B cell (primary cell): ENCODE measurements at regions not wholly inside any gene's neighbourhood (a gene's known extent, or its start where the extent isn't known, plus 50 kb on each side); places are given as distances from the start of the nearest gene placed in this dataset.

Experiments
- ATAC-seq: fragments of 200-7000 bp; cut with Tn5 transposase; one replicate; pipeline ENCODE4 v1.10.0; 2021; ENCODE audit warnings: low read depth, mild to moderate bottlenecking, moderate number of reproducible peaks, moderate library complexity
- CTCF ChIA-PET: fragments of 350-600 bp; sonication (Branson Sonifier 250); formaldehyde crosslinking; loops from one replicate; lab custom pipeline; 2021; ENCODE audit warnings: antibody characterized with exemption, inconsistent platforms; lab: Charles Lee
- POLR2A ChIA-PET: fragments of 350-600 bp; sonication (Branson Sonifier 250); formaldehyde crosslinking; loops from one replicate; lab custom pipeline; 2021; ENCODE audit warnings: antibody characterized with exemption; lab: Charles Lee
- DNase-seq: peaks from one replicate; pipeline ENCODE4 v3.0.0; 2013
- H2AFZ ChIP-seq: 2 replicates; pipeline ENCODE4 v1.6.1; 2012; ENCODE audit warnings: mild to moderate bottlenecking, low read depth, low read length; ENCODE audit not compliant: insufficient read depth, poor library complexity, severe bottlenecking
- H3K27ac ChIP-seq, 2 donors: 1 replicate in 1 of 2; 2 replicates in 1 of 2; pipeline ENCODE4 v1.5.1; 2012 to 2013; ENCODE audit warnings: low read length in 2 of 2, mild to moderate bottlenecking in 2 of 2, moderate library complexity in 1 of 2
- H3K27me3 ChIP-seq, 4 experiments: fragments of 200-600 bp in 1 of 4; sonication (generic) in 1 of 4; replicated peaks in 1 of 4; 1 replicate in 2 of 4; 2 replicates in 2 of 4; pipeline versions ENCODE4 v1.6.1 to v1.7.0; 2013 to 2016; ENCODE audit warnings: low read length in 3 of 4, mild to moderate bottlenecking in 2 of 4, mixed read lengths in 1 of 4, moderate library complexity in 1 of 4; ENCODE audit not compliant: insufficient read depth in 4 of 4, control insufficient read depth in 3 of 4; ENCODE audit errors: control extremely low read depth in 1 of 4
- H3K36me3 ChIP-seq, 2 experiments: replicated peaks in 1 of 2; 1 replicate in 1 of 2; 2 replicates in 1 of 2; pipeline versions ENCODE4 v1.6.1 to v1.7.1; 2013; ENCODE audit warnings: low read length in 1 of 2; ENCODE audit not compliant: insufficient read depth in 2 of 2, control insufficient read depth in 1 of 2; ENCODE audit errors: control extremely low read depth in 1 of 2, extremely low read depth in 1 of 2
- H3K4me1 ChIP-seq, 2 donors: fragments of 200-600 bp in 1 of 2; sonication (generic) in 1 of 2; 1 replicate in 1 of 2; 2 replicates in 1 of 2; pipeline versions ENCODE4 v1.5.1 to v1.6.1; 2013 to 2017; ENCODE audit warnings: low read length in 2 of 2; ENCODE audit not compliant: control insufficient read depth in 2 of 2, insufficient read depth in 2 of 2
- H3K4me2 ChIP-seq: replicated peaks from 2 replicates; pipeline ENCODE3; 2012; ENCODE audit warnings: mild to moderate bottlenecking, low read depth, low read length; ENCODE audit not compliant: poor library complexity, severe bottlenecking
- H3K4me3 ChIP-seq, 5 experiments: fragments of 200-600 bp in 1 of 5; sonication (generic) in 1 of 5; 1 replicate in 3 of 5; 2 replicates in 2 of 5; pipeline versions ENCODE4 v1.5.1 to v1.7.0; 2011 to 2016; ENCODE audit warnings: low read length in 4 of 5, mild to moderate bottlenecking in 4 of 5, low read depth in 2 of 5, control low read depth in 1 of 5, moderate library complexity in 1 of 5; ENCODE audit not compliant: insufficient read depth in 1 of 5; ENCODE audit errors: control extremely low read depth in 1 of 5, extremely low read depth in 1 of 5
- H3K79me2 ChIP-seq: fragments of 200-600 bp; sonication (generic); one replicate; pipeline ENCODE4 v1.6.0; 2016; ENCODE audit warnings: low read length; ENCODE audit not compliant: control insufficient read depth, insufficient read depth
- H3K9ac ChIP-seq: fragments of 200-600 bp; sonication (generic); 2 replicates; pipeline ENCODE4 v1.6.1; 2017; ENCODE audit warnings: mild to moderate bottlenecking, low read length, moderate library complexity
- H3K9me3 ChIP-seq, 3 donors: one replicate each; pipeline versions ENCODE4 v1.6.1 to v1.7.1; 2013; ENCODE audit warnings: low read length in 2 of 3; ENCODE audit not compliant: control insufficient read depth in 2 of 3, insufficient read depth in 1 of 3; ENCODE audit errors: control extremely low read depth in 1 of 3
- H4K20me1 ChIP-seq: 2 replicates; pipeline ENCODE4 v1.6.0; 2012; ENCODE audit warnings: mild to moderate bottlenecking, low read length; ENCODE audit not compliant: insufficient read depth, control insufficient read depth, poor library complexity, severe bottlenecking
- H3K27ac Mint-ChIP-seq: one replicate; pipeline ENCODE4 v1.8.0; 2021; ENCODE audit warnings: mixed read lengths
- H3K27me3 Mint-ChIP-seq: one replicate; pipeline ENCODE4 v1.8.0; 2021; ENCODE audit warnings: mixed read lengths
- H3K4me1 Mint-ChIP-seq: one replicate; pipeline ENCODE4 v1.8.0; 2021; ENCODE audit warnings: mixed read lengths
- H3K4me3 Mint-ChIP-seq: one replicate; pipeline ENCODE4 v1.8.0; 2021; ENCODE audit warnings: mixed read lengths
- H3K9me3 Mint-ChIP-seq: one replicate; pipeline ENCODE4 v1.8.0; 2022; ENCODE audit warnings: mixed read lengths; ENCODE audit not compliant: insufficient read depth
- CTCF ChIP-seq: fragments of 200-600 bp; IDR thresholded peaks from one replicate; pipeline ENCODE4 v1.8.0; 2022; ENCODE audit warnings: antibody characterized with exemption, mild to moderate bottlenecking
- EZH2 ChIP-seq: IDR thresholded peaks from 2 replicates; pipeline ENCODE4 v1.6.1; 2012; ENCODE audit warnings: borderline replicate concordance, low read depth, mild to moderate bottlenecking, moderate library complexity, low read length; ENCODE audit not compliant: insufficient read depth, poor library complexity, severe bottlenecking
- WGBS: methylation state at CpG from one replicate; pipeline ENCODE4 v1.1.5; 2013; ENCODE audit warnings: missing lambda C conversion rate; ENCODE audit not compliant: insufficient coverage; 5-methylcytosine and 5-hydroxymethylcytosine counted together
- intact Hi-C: fragments of 100-400 bp; cut with micrococcal nuclease; formaldehyde crosslinking; loops from one replicate; pipeline ENCODE4 v1.10.0; 2022

DNA sequence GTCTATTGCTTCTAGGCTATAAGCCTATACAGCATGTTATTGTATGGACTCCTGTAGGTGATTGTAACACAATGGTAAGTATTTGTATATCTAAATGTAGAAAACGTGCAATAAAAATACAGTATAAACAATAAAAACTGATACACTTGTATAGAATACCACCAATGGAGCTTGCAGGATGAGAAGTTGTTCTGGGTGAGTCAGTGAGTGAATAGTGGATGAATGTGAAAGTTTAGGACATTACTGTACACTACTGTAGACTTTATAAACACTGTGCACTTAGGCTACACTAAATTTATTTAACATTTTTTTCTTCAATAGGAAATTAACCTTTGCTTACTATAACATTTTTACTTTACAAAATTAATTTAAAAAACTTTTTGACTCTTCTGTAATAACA lies 679.2 kb upstream of the ZNF804A start:
- Mint-ChIP-seq H3K9me3 (no peaks in the 10 kb centered on the region), H3K4me3 (no peak overlapping the region)
- ATAC-seq, result no peak

DNA sequence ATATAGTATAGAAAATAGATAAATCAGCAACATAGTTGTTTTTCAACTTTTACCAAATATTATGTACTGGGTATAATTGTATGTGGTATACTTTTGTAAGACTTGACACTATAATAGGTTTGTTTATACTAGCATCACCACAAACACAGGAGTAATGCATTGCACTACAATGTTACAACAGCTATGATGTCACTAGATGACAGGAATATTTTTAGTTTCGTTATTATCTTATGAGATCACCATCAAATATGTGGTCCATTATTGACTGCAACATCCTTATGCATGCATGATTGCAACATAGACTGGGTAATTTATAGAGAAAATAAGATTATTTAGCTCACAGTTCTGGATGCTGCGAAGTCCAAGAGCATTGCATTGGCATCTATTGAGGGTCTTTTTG lies 678.4 kb upstream of the ZNF804A start:
- Histone ChIP-seq H4K20me1 (no peaks in the 10 kb centered on the region), H3K4me3 (no peak overlapping the region), H3K27me3 (no peaks in the 10 kb centered on the region), H3K4me2 (no peak overlapping the region), H3K4me1 (no peaks in the 10 kb centered on the region), H3K36me3 (no peaks in the 10 kb centered on the region), H3K27ac (no peak overlapping the region), H3K9me3 (no peaks in the 10 kb centered on the region), H2AFZ (no peak overlapping the region), H3K79me2 (no peaks in the 10 kb centered on the region), H3K9ac (no peak overlapping the region)
- CTCF ChIA-PET, result no interaction called here
- H3K4me3 Mint-ChIP-seq, result no peak overlapping the region
- H3K4me1 Mint-ChIP-seq, result no peaks in the 10 kb centered on the region
- WGBS, result 91% methylated on average over 1 of the region's 2 CpGs
- H3K9me3 Mint-ChIP-seq, result peaks cover 2% of the 10 kb centered on the region
- no peak for TF ChIP-seq EZH2
- no peak for TF ChIP-seq CTCF
- POLR2A ChIA-PET, result no interaction called here
- intact Hi-C loops, result no loop called here
- H3K27me3 Mint-ChIP-seq, result no peaks in the 10 kb centered on the region
- no peak overlapping the region for H3K27ac Mint-ChIP-seq
- ATAC-seq, result no peak
- no peak for DNase-seq

More for the DNA sequence above, 679.2 kb upstream of the ZNF804A start:
- H3K4me2 ChIP-seq, result no peak overlapping the region
- intact Hi-C loops, result no loop called here
- CTCF ChIA-PET, result no interaction called here
- H3K79me2 ChIP-seq, result no peaks in the 10 kb centered on the region
- H3K36me3 ChIP-seq, result no peaks in the 10 kb centered on the region
- no peak overlapping the region for H3K9ac ChIP-seq
- no CpG with 5 or more reads among the region's 1 CpG for WGBS
- TF ChIP-seq EZH2, result no peak
- TF ChIP-seq CTCF, result no peak
- H3K27ac ChIP-seq, result no peak overlapping the region
- H2AFZ ChIP-seq, result no peak overlapping the region
- POLR2A ChIA-PET, result no interaction called here
- H3K4me1 Mint-ChIP-seq, result no peaks in the 10 kb centered on the region
- DNase-seq, result no peak
- H3K4me3 ChIP-seq, result no peak overlapping the region
- H3K27ac Mint-ChIP-seq, result no peak overlapping the region
- no peaks in the 10 kb centered on the region for H3K27me3 Mint-ChIP-seq
- no peaks in the 10 kb centered on the region for H3K4me1 ChIP-seq
- H3K27me3 ChIP-seq, result no peaks in the 10 kb centered on the region
- H4K20me1 ChIP-seq, result no peaks in the 10 kb centered on the region
- H3K9me3 ChIP-seq, result no peaks in the 10 kb centered on the region
